GM12891 (cell line): ENCODE measurements at regions not wholly inside any gene's neighbourhood (a gene's known extent, or its start where the extent isn't known, plus 50 kb on each side); places are given as distances from the start of the nearest gene placed in this dataset.

Experiments used
- DNase-seq: peaks from one replicate; pipeline ENCODE4 v3.0.0; 2011; ENCODE audit warnings: low spot score; ENCODE audit not compliant: insufficient read length
- FAIRE-seq: peaks from 2 replicates; lab custom pipeline; 2011; peaks lifted over from hg19 to GRCh38; lab: Jason Lieb, UNC
- PAX5 ChIP-seq: IDR thresholded peaks from 2 replicates; pipeline ENCODE4 v1.6.1; 2011; ENCODE audit warnings: low read length, moderate library complexity, mild to moderate bottlenecking; ENCODE audit not compliant: insufficient read depth, severe bottlenecking
- POLR2A ChIP-seq: IDR thresholded peaks from 2 replicates; pipeline ENCODE4 v1.6.1; 2011; ENCODE audit warnings: low read depth, low read length, control low read depth
- POLR2AphosphoS5 ChIP-seq: IDR thresholded peaks from 2 replicates; pipeline ENCODE4 v1.6.1; 2011; ENCODE audit warnings: low read depth, low read length, control low read depth
- POU2F2 ChIP-seq: IDR thresholded peaks from 2 replicates; pipeline ENCODE4 v1.6.1; 2011; ENCODE audit warnings: low read depth, mild to moderate bottlenecking, control low read depth, low read length, moderate library complexity
- SPI1 ChIP-seq: IDR thresholded peaks from 2 replicates; pipeline ENCODE4 v1.6.1; 2011; ENCODE audit warnings: low read depth, low read length, control low read depth
- TAF1 ChIP-seq: IDR thresholded peaks from 2 replicates; pipeline ENCODE4 v1.6.1; 2011; ENCODE audit warnings: low read depth, low read length, control low read depth

- FAIRE-seq (no peak), DNase-seq (no peak)
- TF ChIP-seq TAF1 (no peak), PAX5 (no peak), POLR2A (no peak), POLR2AphosphoS5 (no peak), SPI1 (no peak), POU2F2 (no peak)
These were observed 555.1 kb downstream of the BCL11A start for GRCh38 chr2:59998324-59998723.

- TF ChIP-seq TAF1 (no peak), PAX5 (no peak), SPI1 (no peak), POU2F2 (no peak), POLR2AphosphoS5 (no peak), POLR2A (no peak)
- FAIRE-seq: no peak
- no peak for DNase-seq
These were observed 556.1 kb downstream of the BCL11A start for GRCh38 chr2:59997371-59997770.

GRCh38 chr2:59996855-59997254, 556.6 kb downstream of the BCL11A start:
- TF ChIP-seq POU2F2 (no peak), TAF1 (no peak), SPI1 (no peak), PAX5 (no peak), POLR2A (no peak), POLR2AphosphoS5 (no peak)
- DNase-seq: no peak
- no peak for FAIRE-seq

- FAIRE-seq: no peak
- no peak for DNase-seq
- no peak for TF ChIP-seq POLR2AphosphoS5
- no peak for TF ChIP-seq POU2F2
- no peak for TF ChIP-seq TAF1
- no peak for TF ChIP-seq SPI1
- TF ChIP-seq PAX5: no peak
- TF ChIP-seq POLR2A: no peak
These were observed 559.7 kb downstream of the BCL11A start for GRCh38 chr2:59993726-59994125.

- no peak for FAIRE-seq
These were observed 565.1 kb downstream of the BCL11A start for GRCh38 chr2:59988341-59988740.

GRCh38 chr2:59986511-59986910, 566.9 kb downstream of the BCL11A start:
- DNase-seq (no peak), FAIRE-seq (no peak)
- TF ChIP-seq SPI1 (no peak), POU2F2 (no peak), TAF1 (no peak), POLR2AphosphoS5 (no peak), PAX5 (no peak), POLR2A (no peak)

More at GRCh38 chr2:59988341-59988740, 565.1 kb downstream of the BCL11A start:
- DNase-seq: no peak
- TF ChIP-seq POU2F2: no peak
- TF ChIP-seq SPI1: no peak
- TF ChIP-seq POLR2AphosphoS5: no peak
- no peak for TF ChIP-seq TAF1
- TF ChIP-seq POLR2A: no peak
- TF ChIP-seq PAX5: no peak

GRCh38 chr2:59985923-59986322, 567.5 kb downstream of the BCL11A start:
- DNase-seq (no peak), FAIRE-seq (no peak)
- TF ChIP-seq TAF1 (no peak), PAX5 (no peak), POU2F2 (no peak)

- no peak for TF ChIP-seq POLR2A
- TF ChIP-seq TAF1: no peak
- TF ChIP-seq SPI1: no peak
- TF ChIP-seq POLR2AphosphoS5: no peak
- no peak for TF ChIP-seq POU2F2
- TF ChIP-seq PAX5: no peak
- FAIRE-seq: no peak
- DNase-seq: no peak
These were observed 579.2 kb downstream of the BCL11A start for GRCh38 chr2:59974051-59974766.

- no peak for DNase-seq
- no peak for FAIRE-seq
- TF ChIP-seq SPI1: no peak
- no peak for TF ChIP-seq POLR2A
- TF ChIP-seq POU2F2: no peak
- TF ChIP-seq TAF1: no peak
These were observed 584.3 kb downstream of the BCL11A start for GRCh38 chr2:59969161-59969560.

- FAIRE-seq (no peak), DNase-seq (no peak)
- TF ChIP-seq PAX5 (no peak), POU2F2 (no peak), SPI1 (no peak)
These were observed 585.0 kb downstream of the BCL11A start for GRCh38 chr2:59968441-59968840.

GRCh38 chr2:59967691-59968090, 585.8 kb downstream of the BCL11A start:
- TF ChIP-seq PAX5 (no peak), POLR2A (no peak), POLR2AphosphoS5 (no peak), TAF1 (no peak), POU2F2 (no peak), SPI1 (no peak)
- FAIRE-seq (no peak), DNase-seq (no peak)
